ENCODE measurements at regions not wholly inside any gene's neighbourhood (a gene's known extent, or its start where the extent isn't known, plus 50 kb on each side); places are given as distances from the start of the nearest gene placed in this dataset.

DNA sequence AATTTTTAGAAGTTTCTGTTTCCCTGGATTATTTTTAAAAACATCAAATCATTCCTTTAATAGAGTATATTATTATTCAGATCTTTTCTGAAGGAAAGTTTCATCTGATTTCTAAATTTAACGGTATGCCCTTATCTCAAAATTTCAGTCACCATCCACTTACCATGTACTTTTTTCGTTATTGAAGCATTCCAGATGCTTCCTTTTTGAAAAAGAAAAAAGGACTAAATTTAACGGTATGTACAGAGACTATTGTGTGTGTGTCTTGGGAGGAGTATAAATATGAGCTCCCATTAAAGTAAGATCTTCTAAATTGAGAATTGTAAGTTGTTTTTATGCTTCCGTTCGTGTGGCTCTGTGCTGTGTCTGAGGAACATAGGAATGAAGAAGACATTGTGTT, 517.4 kb upstream of the GOLIM4 start:
- H3K4me3 ChIP-seq (ENCODE audit: low read length) = no peak overlapping the region
- DNase-seq (ENCODE audit: low read depth) = no peak

DNA sequence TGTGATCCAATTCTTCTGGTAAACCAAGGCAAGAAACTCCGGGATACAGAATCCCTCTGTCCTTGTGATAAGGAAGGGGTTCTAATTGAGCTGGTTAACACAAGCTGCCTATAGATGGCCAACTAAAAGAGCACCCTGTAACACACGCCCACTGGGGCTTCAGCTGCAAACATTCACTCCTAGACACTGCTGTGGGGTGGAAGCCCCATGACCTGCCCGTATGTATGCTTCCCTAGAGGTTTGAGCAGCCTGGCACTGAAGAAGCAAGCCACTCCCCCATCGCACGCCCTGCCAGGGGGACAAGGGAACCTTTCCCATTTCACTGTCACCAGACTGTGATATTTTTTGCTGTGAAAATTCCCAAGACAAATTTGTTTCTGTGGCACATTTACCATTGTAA, 516.9 kb upstream of the GOLIM4 start:
- no peak for TF ChIP-seq CTCF (conservative IDR thresholded peaks at IDR 0.05; ENCODE audit: low read length)
- no peak overlapping the region for H3K4me3 ChIP-seq (ENCODE audit: low read length)
- DNase-seq (ENCODE audit: low read depth) = no peak

More for the DNA sequence above, 517.4 kb upstream of the GOLIM4 start:
- no peak for TF ChIP-seq CTCF (conservative IDR thresholded peaks at IDR 0.05; ENCODE audit: low read length)

GRCh38 chr3:168611826-168612225, 516.1 kb upstream of the GOLIM4 start:
- no peak for DNase-seq (ENCODE audit: low read depth)
- TF ChIP-seq CTCF (conservative IDR thresholded peaks at IDR 0.05; ENCODE audit: low read length) = no peak
- H3K4me3 ChIP-seq (ENCODE audit: low read length) = no peak overlapping the region

DNA sequence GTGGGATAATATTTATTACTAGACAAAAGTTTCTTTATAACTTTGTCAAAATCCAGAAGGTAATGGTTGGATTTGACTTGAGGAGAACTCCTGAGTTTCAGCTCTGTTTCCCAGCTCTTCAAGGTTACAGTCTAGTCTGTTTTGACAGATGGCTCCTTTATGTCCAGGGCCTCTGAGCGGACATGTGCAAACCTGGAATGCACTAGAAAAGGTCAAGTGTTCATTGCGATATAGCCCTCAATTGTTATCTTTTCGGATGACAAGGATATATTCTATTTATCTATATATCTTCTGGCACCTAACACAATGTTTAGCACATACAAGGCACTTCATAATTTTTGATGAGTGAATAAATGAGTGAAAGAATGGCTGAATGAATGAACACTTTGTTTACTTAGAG, 513.2 kb upstream of the GOLIM4 start:
- no peak for DNase-seq (ENCODE audit: low read depth)
- no peak for TF ChIP-seq CTCF (conservative IDR thresholded peaks at IDR 0.05; ENCODE audit: low read length)
- no peak overlapping the region for H3K4me3 ChIP-seq (ENCODE audit: low read length)

DNA sequence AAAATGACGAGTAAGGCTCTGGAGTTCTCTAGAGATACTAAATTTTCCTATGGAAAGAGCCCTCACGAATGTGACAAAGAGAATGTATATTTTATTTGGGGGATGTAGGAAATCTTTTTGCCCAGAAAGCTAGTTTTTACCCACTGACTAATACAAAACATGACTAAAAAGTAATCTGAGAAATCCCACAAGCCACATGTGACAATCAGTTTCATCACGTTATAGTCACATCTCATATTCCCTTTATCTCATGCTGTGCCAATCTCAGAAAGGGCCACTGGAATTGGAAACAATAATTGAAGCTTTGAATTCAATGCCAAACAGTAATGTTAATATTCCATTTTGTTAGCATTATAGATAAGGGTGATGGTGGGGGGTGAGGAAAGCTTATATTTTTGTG, 509.0 kb upstream of the GOLIM4 start:
- no peak overlapping the region for H3K4me3 ChIP-seq (ENCODE audit: low read length)
- no peak for TF ChIP-seq CTCF (conservative IDR thresholded peaks at IDR 0.05; ENCODE audit: low read length)
- no peak for DNase-seq (ENCODE audit: low read depth)

- no peak for DNase-seq (ENCODE audit: low read depth)
- H3K4me3 ChIP-seq (ENCODE audit: low read length) = no peak overlapping the region
- no peak for TF ChIP-seq CTCF (conservative IDR thresholded peaks at IDR 0.05; ENCODE audit: low read length)
These were observed 502.5 kb upstream of the GOLIM4 start for GRCh38 chr3:168598250-168598649.

- no peak overlapping the region for H3K4me3 ChIP-seq (ENCODE audit: low read length)
- no peak for TF ChIP-seq CTCF (conservative IDR thresholded peaks at IDR 0.05; ENCODE audit: low read length)
- no peak for DNase-seq (ENCODE audit: low read depth)
These were observed 500.6 kb upstream of the GOLIM4 start for GRCh38 chr3:168596175-168596823.
